Adipocyte (in vitro differentiated cells): ENCODE measurements at regions not wholly inside any gene's neighbourhood (a gene's known extent, or its start where the extent isn't known, plus 50 kb on each side); places are given as distances from the start of the nearest gene placed in this dataset.
"Not testable (repeated sequence)": the region's sequence is repeated elsewhere in the genome, so short reads cannot be mapped to it uniquely, and the experiment has no call there.

Source experiments
- DNase-seq: peaks from one replicate; pipeline ENCODE4 v3.0.0-alpha.2; 2015; ENCODE audit warnings: low read depth
- H3K27me3 ChIP-seq: replicated peaks from 2 replicates; pipeline ENCODE4 v1.7.0; 2013; ENCODE audit warnings: mild to moderate bottlenecking, low read length, moderate library complexity; ENCODE audit not compliant: control insufficient read depth, insufficient read depth
- H3K36me3 ChIP-seq: 2 replicates; pipeline ENCODE4 v1.7.0; 2013; ENCODE audit warnings: low read length, mild to moderate bottlenecking, moderate library complexity; ENCODE audit not compliant: control insufficient read depth, insufficient read depth, severe bottlenecking
- H3K4me1 ChIP-seq: 2 replicates; pipeline ENCODE4 v1.7.0; 2013; ENCODE audit warnings: mild to moderate bottlenecking, low read length, moderate library complexity; ENCODE audit not compliant: control insufficient read depth, insufficient read depth
- H3K4me3 ChIP-seq: 2 replicates; pipeline ENCODE4 v1.7.0; 2013; ENCODE audit warnings: mild to moderate bottlenecking, low read length, moderate library complexity
- H3K9ac ChIP-seq: 2 replicates; pipeline ENCODE4 v1.7.0; 2013; ENCODE audit warnings: mild to moderate bottlenecking, low read length, moderate library complexity
- H3K9me3 ChIP-seq: 2 replicates; pipeline ENCODE4 v1.7.0; 2013; ENCODE audit warnings: mild to moderate bottlenecking, low read length, moderate library complexity; ENCODE audit not compliant: control insufficient read depth

GRCh38 chr2:58350484-58350883 lies 109.4 kb upstream of the FANCL start:
- no peaks in the 10 kb centered on the region for H3K4me1 ChIP-seq
- no peak for DNase-seq
- H3K27me3 ChIP-seq = no peaks in the 10 kb centered on the region
- no peak overlapping the region for H3K4me3 ChIP-seq
- no peaks in the 10 kb centered on the region for H3K36me3 ChIP-seq
- peaks cover 3% of the 10 kb centered on the region for H3K9me3 ChIP-seq
- H3K9ac ChIP-seq = no peak overlapping the region

DNA sequence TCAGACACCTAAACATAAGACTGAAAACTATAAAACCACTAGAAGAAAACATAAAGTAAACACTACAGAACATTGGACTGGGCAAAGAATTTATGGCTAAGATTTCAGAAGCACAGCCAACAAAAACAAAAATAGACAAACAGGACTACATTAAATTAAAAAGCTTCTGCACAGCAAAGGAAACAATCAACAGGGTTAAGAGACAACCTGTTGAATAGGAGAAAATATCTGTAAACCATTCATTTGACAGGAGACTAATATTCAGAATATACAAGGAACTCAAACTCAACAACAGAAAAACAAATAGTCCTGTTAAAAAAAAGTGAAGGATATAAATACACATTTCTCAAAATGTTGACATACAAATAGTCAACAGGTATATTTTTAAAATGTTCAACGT lies 106.7 kb upstream of the FANCL start:
- no peak overlapping the region for H3K9ac ChIP-seq
- H3K27me3 ChIP-seq = no peaks in the 10 kb centered on the region
- no peaks in the 10 kb centered on the region for H3K4me1 ChIP-seq
- DNase-seq = no peak
- H3K36me3 ChIP-seq = no peaks in the 10 kb centered on the region
- peaks cover 3% of the 10 kb centered on the region for H3K9me3 ChIP-seq
- H3K4me3 ChIP-seq = no peak overlapping the region

GRCh38 chr2:58341047-58341446 lies 99.9 kb upstream of the FANCL start:
- Histone ChIP-seq H3K4me1 (no peaks in the 10 kb centered on the region), H3K9ac (no peak overlapping the region), H3K27me3 (no peaks in the 10 kb centered on the region), H3K4me3 (no peak overlapping the region), H3K9me3 (peaks cover 5% of the 10 kb centered on the region), H3K36me3 (no peaks in the 10 kb centered on the region)
- DNase-seq = no peak

- H3K9me3 ChIP-seq = peaks cover 5% of the 10 kb centered on the region
- H3K4me3 ChIP-seq = no peak overlapping the region
- H3K4me1 ChIP-seq = no peaks in the 10 kb centered on the region
- H3K9ac ChIP-seq = no peak overlapping the region
- DNase-seq = no peak
- no peaks in the 10 kb centered on the region for H3K27me3 ChIP-seq
- H3K36me3 ChIP-seq = no peaks in the 10 kb centered on the region
These were observed 98.6 kb upstream of the FANCL start for GRCh38 chr2:58339548-58340243.

DNA sequence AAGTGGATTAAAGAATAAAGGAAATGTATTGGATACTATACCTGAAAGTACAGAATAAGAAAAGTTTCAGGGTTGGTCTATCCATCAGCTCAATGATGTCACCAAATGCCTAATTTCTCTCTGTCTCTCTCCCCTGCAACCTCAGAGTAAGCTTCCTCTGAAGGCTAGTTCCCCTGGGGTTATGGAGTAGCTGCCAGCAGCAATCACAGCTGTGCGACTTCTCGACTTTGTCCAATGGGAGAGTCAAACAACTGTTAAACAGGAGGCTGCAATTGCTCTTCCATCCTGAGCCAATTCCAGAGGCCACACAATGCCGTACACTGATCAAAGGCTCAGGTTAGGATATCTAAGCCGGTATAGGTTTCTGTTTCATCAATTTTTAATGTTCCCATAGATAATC lies 95.3 kb upstream of the FANCL start:
- Histone ChIP-seq H3K36me3 (no peaks in the 10 kb centered on the region), H3K9ac (no peak overlapping the region), H3K27me3 (no peaks in the 10 kb centered on the region), H3K9me3 (no peaks in the 10 kb centered on the region), H3K4me3 (no peak overlapping the region), H3K4me1 (no peaks in the 10 kb centered on the region)
- no peak for DNase-seq

GRCh38 chr2:58334414-58334813 lies 93.3 kb upstream of the FANCL start:
- no peaks in the 10 kb centered on the region for H3K36me3 ChIP-seq
- DNase-seq = no peak
- H3K9me3 ChIP-seq = no peaks in the 10 kb centered on the region
- H3K27me3 ChIP-seq = no peaks in the 10 kb centered on the region
- no peak overlapping the region for H3K9ac ChIP-seq
- H3K4me1 ChIP-seq = no peaks in the 10 kb centered on the region
- H3K4me3 ChIP-seq = no peak overlapping the region

DNA sequence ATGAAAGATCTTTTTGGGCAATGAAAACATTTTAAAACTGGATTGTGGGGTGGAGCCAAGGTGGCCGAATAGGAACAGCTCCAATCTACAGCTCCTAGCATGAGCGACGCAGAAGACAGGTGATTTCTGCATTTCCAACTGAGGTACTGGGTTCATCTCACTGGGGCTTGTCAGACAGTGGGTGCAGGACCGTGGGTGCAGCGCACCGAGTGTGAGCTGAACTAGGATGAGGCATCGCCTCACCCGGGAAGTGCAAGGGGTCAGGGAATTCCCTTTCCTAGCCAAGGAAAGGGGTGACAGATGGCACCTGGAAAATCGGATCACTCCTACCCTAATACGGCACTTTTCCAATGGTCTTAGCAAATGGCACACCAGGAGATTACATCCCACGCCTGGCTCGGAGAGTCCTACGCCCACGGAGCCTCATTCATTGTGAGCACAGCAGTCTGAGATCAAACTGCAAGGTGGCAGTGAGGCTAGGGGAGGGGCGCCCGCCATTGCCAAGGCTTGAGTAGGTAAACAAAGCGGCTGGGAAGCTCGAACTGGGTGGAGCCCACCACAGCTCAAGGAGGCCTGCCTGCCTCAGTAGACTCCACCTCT lies 84.3 kb upstream of the FANCL start:
- H3K9ac ChIP-seq, H3K9me3 ChIP-seq, H3K36me3 ChIP-seq, H3K4me1 ChIP-seq, H3K4me3 ChIP-seq, H3K27me3 ChIP-seq, DNase-seq: not testable (repeated sequence)

DNA sequence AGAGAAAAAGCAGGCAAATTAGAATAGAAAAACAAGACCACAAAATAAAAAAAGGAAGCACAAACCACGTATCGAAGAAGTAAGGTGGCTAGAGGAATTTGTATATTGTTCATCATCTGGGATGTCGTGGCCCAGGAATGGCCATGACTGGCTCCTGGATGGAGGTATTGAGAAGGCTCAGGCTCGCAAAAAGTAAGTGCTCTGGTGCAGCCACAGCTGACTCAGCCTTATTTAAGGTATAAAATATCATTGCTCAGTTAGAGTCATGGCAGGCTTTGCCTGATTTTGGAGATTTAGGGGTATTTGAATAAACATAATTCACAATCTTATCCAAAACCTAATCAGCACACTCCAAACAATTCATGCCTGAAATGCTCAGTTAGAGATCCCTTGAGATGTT lies 78.4 kb upstream of the FANCL start:
- Histone ChIP-seq H3K9ac (no peak overlapping the region), H3K4me3 (no peak overlapping the region), H3K4me1 (no peaks in the 10 kb centered on the region), H3K36me3 (no peaks in the 10 kb centered on the region), H3K9me3 (no peaks in the 10 kb centered on the region), H3K27me3 (no peaks in the 10 kb centered on the region)
- DNase-seq = no peak

DNA sequence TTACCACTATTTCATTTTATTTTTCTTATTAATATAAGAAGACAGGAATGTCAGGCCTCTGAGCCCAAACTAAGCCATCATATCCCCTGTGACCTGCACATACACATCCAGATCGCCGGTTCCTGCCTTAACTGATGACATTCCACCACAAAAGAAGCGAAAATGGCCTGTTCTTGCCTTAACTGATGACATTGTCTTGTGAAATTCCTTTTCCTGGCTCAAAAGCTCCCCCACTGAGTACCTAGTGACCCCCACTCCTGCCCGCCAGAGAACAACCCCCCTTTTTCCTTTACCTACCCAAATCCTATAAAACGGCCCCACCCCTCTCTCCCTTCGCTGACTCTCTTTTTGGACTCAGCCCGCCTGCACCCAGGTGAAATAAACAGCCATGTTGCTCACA lies 77.8 kb upstream of the FANCL start:
- DNase-seq, H3K9me3 ChIP-seq, H3K9ac ChIP-seq, H3K27me3 ChIP-seq, H3K36me3 ChIP-seq, H3K4me1 ChIP-seq, H3K4me3 ChIP-seq: not testable (repeated sequence)

GRCh38 chr2:58313926-58314325 lies 72.8 kb upstream of the FANCL start:
- H3K4me3 ChIP-seq = no peak overlapping the region
- H3K36me3 ChIP-seq = no peaks in the 10 kb centered on the region
- H3K27me3 ChIP-seq = no peaks in the 10 kb centered on the region
- no peak for DNase-seq
- H3K9me3 ChIP-seq = no peaks in the 10 kb centered on the region
- no peaks in the 10 kb centered on the region for H3K4me1 ChIP-seq
- no peak overlapping the region for H3K9ac ChIP-seq

DNA sequence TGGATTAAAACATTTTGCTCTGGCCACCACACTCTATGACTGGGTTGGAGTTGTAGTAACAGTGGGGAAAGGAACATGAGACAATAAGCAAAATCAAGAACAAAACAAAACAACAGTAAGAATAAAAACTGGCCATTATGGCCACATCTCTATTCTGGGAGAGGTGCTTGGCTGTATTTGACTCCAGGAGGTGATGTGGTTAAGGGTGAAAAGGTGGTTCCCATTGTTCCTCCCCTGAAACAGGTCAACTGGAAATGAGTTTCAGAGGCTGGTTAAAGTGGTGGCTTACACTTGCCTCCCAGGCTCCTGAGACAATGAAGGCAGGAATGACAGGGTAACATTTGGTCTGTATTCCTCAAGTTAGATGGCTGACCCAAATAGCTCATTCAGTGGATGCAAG lies 67.3 kb upstream of the FANCL start:
- H3K36me3 ChIP-seq = no peaks in the 10 kb centered on the region
- no peaks in the 10 kb centered on the region for H3K9me3 ChIP-seq
- no peak for DNase-seq
- no peak overlapping the region for H3K9ac ChIP-seq
- no peaks in the 10 kb centered on the region for H3K4me1 ChIP-seq
- H3K27me3 ChIP-seq = no peaks in the 10 kb centered on the region
- no peak overlapping the region for H3K4me3 ChIP-seq

DNA sequence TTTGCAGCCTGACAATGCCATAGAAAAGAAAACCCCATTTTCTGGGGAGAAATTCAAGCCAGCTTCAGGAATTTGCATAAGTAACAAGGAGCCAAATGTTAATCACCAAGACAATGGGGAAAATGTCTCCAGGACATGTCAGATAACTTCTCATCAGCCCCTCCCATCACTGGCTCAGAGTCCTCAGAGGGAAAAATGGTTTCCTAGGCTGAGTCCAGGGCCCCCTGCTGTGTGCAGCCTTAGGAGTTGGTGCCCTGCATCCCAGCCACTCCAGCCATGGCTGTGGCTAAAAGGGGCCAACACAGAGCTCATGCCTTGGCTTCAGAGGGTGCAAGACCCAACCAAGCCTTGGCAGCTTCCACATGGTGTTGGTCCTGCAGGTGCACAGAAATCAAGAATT lies 63.7 kb upstream of the FANCL start:
- no peak overlapping the region for H3K4me3 ChIP-seq
- no peaks in the 10 kb centered on the region for H3K4me1 ChIP-seq
- no peaks in the 10 kb centered on the region for H3K36me3 ChIP-seq
- peaks cover 3% of the 10 kb centered on the region for H3K9me3 ChIP-seq
- no peak overlapping the region for H3K9ac ChIP-seq
- no peak for DNase-seq
- H3K27me3 ChIP-seq = no peaks in the 10 kb centered on the region
